ENCODE measurements at regions not wholly inside any gene's neighbourhood (a gene's known extent, or its start where the extent isn't known, plus 50 kb on each side); places are given as distances from the start of the nearest gene placed in this dataset.
A peak's percentile ranks its signal among the peaks of the same experiment; 100 is the strongest.
"Not testable (repeated sequence)": the region's sequence is repeated elsewhere in the genome, so short reads cannot be mapped to it uniquely, and the experiment has no call there.

GRCh38 chr15:70382762-70383458 lies 285.2 kb upstream of the TLE3 start:
- no peak for DNase-seq

GRCh38 chr15:70382009-70382749 lies 284.5 kb upstream of the TLE3 start:
- DNase-seq, result no peak

- DNase-seq, result no peak
These were observed 282.5 kb upstream of the TLE3 start for GRCh38 chr15:70379938-70380883.

GRCh38 chr15:70379134-70379533 lies 281.4 kb upstream of the TLE3 start:
- DNase-seq, result no peak

GRCh38 chr15:70378126-70379031 lies 280.7 kb upstream of the TLE3 start:
- no peak for DNase-seq

GRCh38 chr15:70376929-70377691 lies 279.4 kb upstream of the TLE3 start:
- DNase-seq, result no peak

- DNase-seq, result peak; percentile 20
These were observed 278.6 kb upstream of the TLE3 start for GRCh38 chr15:70376031-70376928.

- DNase-seq, result no peak
These were observed 277.9 kb upstream of the TLE3 start for GRCh38 chr15:70375586-70375985.

- DNase-seq, result no peak
These were observed 277.3 kb upstream of the TLE3 start for GRCh38 chr15:70375006-70375431.

- DNase-seq, result no peak
These were observed 276.4 kb upstream of the TLE3 start for GRCh38 chr15:70374096-70374495.

GRCh38 chr15:70373439-70373838 lies 275.7 kb upstream of the TLE3 start:
- DNase-seq, result not testable (repeated sequence)

- not testable (repeated sequence) for DNase-seq
These were observed 270.4 kb upstream of the TLE3 start for GRCh38 chr15:70367913-70368705.

GRCh38 chr15:70364023-70364422 lies 266.3 kb upstream of the TLE3 start:
- not testable (repeated sequence) for DNase-seq

- peak; percentile 16 for DNase-seq
These were observed 265.2 kb upstream of the TLE3 start for GRCh38 chr15:70362886-70363285.

GRCh38 chr15:70362350-70362749 lies 264.6 kb upstream of the TLE3 start:
- peak; percentile 17 for DNase-seq

- no peak for DNase-seq
These were observed 264.2 kb upstream of the TLE3 start for GRCh38 chr15:70361891-70362290.

GRCh38 chr15:70361106-70361505 lies 263.4 kb upstream of the TLE3 start:
- DNase-seq, result no peak

GRCh38 chr15:70358871-70359647 lies 261.3 kb upstream of the TLE3 start:
- no peak for DNase-seq
